COLO668 (cell line): ENCODE measurements at regions not wholly inside any gene's neighbourhood (a gene's known extent, or its start where the extent isn't known, plus 50 kb on each side); places are given as distances from the start of the nearest gene placed in this dataset.

Source experiments
- DNase-seq: peaks from one replicate; lab custom pipeline; 2025; ENCODE audit not compliant: unreplicated experiment; lab: John Stamatoyannopoulos, UW

GRCh38 chrX:71000139-71000538 is 68.0 kb downstream of the SNX12 start:
- DNase-seq: no peak

- DNase-seq: peak; percentile 0
Measured at GRCh38 chrX:70998411-70999027, 67.6 kb upstream of the SLC7A3 start.

- DNase-seq: no peak
Measured at GRCh38 chrX:70995338-70995737, 64.4 kb upstream of the SLC7A3 start.

- DNase-seq: no peak
Measured at GRCh38 chrX:70988425-70988824, 57.5 kb upstream of the SLC7A3 start.
